Neural progenitor cell (in vitro differentiated cells): ENCODE measurements at regions not wholly inside any gene's neighbourhood (a gene's known extent, or its start where the extent isn't known, plus 50 kb on each side); places are given as distances from the start of the nearest gene placed in this dataset.

Source experiments
- CTCF ChIP-seq: fragments of 200-600 bp; sonication (generic); IDR thresholded peaks from 2 replicates; pipeline ENCODE4 v1.5.1; 2017; ENCODE audit warnings: antibody characterized with exemption, mild to moderate bottlenecking
- EZH2 ChIP-seq: fragments of 200-600 bp; sonication (generic); IDR thresholded peaks from 2 replicates; pipeline ENCODE4 v1.6.1; 2017; ENCODE audit warnings: antibody characterized with exemption, mild to moderate bottlenecking, moderate library complexity

GRCh38 chr10:35754519-35754918 is 112.4 kb upstream of the FZD8 start:
- no peak for TF ChIP-seq CTCF
- TF ChIP-seq EZH2, result no peak
